NCI-H748 (cell line): ENCODE measurements at regions not wholly inside any gene's neighbourhood (a gene's known extent, or its start where the extent isn't known, plus 50 kb on each side); places are given as distances from the start of the nearest gene placed in this dataset.
A peak's percentile ranks its signal among the peaks of the same experiment; 100 is the strongest.
"Not testable (repeated sequence)": the region's sequence is repeated elsewhere in the genome, so short reads cannot be mapped to it uniquely, and the experiment has no call there.

ENCODE experiments used
- DNase-seq: peaks from one replicate; lab custom pipeline; 2025; ENCODE audit not compliant: unreplicated experiment; lab: John Stamatoyannopoulos, UW

- peak; percentile 17 for DNase-seq
These were observed 175.0 kb downstream of the FAM43A start for GRCh38 chr3:194860725-194861124.

GRCh38 chr3:194861375-194861774, 175.7 kb downstream of the FAM43A start:
- DNase-seq: no peak

- DNase-seq: no peak
These were observed 179.4 kb downstream of the FAM43A start for GRCh38 chr3:194865061-194865460.

GRCh38 chr3:194865615-194866014, 179.9 kb downstream of the FAM43A start:
- DNase-seq: no peak

GRCh38 chr3:194866236-194866635, 180.6 kb downstream of the FAM43A start:
- no peak for DNase-seq

- DNase-seq: peak; percentile 42
These were observed 181.7 kb downstream of the FAM43A start for GRCh38 chr3:194867270-194867983.

GRCh38 chr3:194868831-194869230, 183.1 kb downstream of the FAM43A start:
- DNase-seq: no peak

GRCh38 chr3:194869482-194870169, 183.9 kb downstream of the FAM43A start:
- no peak for DNase-seq

- no peak for DNase-seq
These were observed 184.9 kb downstream of the FAM43A start for GRCh38 chr3:194870394-194871110.

GRCh38 chr3:194871143-194871863, 185.6 kb downstream of the FAM43A start:
- peak; percentile 50 for DNase-seq

GRCh38 chr3:194871864-194872668, 186.4 kb downstream of the FAM43A start:
- no peak for DNase-seq

GRCh38 chr3:194872669-194872977, 186.9 kb downstream of the FAM43A start:
- peak; percentile 9 for DNase-seq

GRCh38 chr3:194873474-194873873, 187.8 kb downstream of the FAM43A start:
- not testable (repeated sequence) for DNase-seq

GRCh38 chr3:194874206-194874605, 188.5 kb downstream of the FAM43A start:
- no peak for DNase-seq

- no peak for DNase-seq
These were observed 189.1 kb downstream of the FAM43A start for GRCh38 chr3:194874783-194875182.

GRCh38 chr3:194875581-194876402, 190.1 kb downstream of the FAM43A start:
- DNase-seq: no peak

GRCh38 chr3:194876403-194877095, 190.9 kb downstream of the FAM43A start:
- DNase-seq: no peak

GRCh38 chr3:194877291-194878119, 191.8 kb downstream of the FAM43A start:
- DNase-seq: no peak
